Smooth muscle cell of the brain vasculature (primary cell): ENCODE measurements at regions not wholly inside any gene's neighbourhood (a gene's known extent, or its start where the extent isn't known, plus 50 kb on each side); places are given as distances from the start of the nearest gene placed in this dataset.
A peak's percentile ranks its signal among the peaks of the same experiment; 100 is the strongest.

Experiments
- DNase-seq: peaks from one replicate; pipeline ENCODE4 v3.0.0-alpha.2; 2012; ENCODE audit warnings: low read depth, low spot score

DNA sequence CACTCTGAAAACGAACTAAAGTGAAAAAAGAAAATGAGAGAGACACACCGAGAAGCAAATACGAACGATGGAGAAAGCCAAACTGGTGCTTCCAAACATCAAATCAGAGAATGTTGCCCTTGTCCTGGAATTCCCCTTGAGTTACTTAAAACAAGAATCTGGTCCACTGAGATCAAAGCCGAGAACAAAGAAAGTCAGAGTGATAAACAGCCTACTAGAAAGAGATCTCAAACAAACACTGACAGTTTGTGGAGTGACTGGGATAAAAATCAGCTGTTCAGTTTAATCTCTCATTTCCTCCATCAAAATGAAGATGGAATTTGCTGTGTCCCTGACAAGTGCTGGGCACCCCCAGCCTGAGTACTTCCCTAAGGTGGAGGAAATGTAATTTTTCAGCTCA is 582.6 kb downstream of the NR2F1-AS1 start:
- DNase-seq, result no peak

DNA sequence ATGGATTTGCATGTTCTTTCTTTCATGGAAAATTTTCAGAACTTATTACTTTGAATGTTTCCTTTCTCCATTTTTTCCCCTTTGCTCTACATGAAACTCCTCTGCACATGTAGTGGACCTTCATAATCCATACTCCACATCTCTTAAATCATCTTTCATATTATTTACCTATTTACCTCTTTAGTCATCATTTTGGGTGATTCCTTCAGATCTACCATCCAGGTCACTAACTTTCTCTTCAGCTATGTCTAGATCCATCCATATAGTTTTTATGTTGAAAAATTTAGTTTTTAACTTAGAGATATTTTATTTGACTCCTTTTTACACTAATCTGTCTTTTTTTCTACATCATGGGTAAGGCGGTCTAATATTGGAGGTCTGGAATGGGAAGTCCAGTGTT is 586.6 kb downstream of the NR2F1-AS1 start:
- DNase-seq, result no peak

DNA sequence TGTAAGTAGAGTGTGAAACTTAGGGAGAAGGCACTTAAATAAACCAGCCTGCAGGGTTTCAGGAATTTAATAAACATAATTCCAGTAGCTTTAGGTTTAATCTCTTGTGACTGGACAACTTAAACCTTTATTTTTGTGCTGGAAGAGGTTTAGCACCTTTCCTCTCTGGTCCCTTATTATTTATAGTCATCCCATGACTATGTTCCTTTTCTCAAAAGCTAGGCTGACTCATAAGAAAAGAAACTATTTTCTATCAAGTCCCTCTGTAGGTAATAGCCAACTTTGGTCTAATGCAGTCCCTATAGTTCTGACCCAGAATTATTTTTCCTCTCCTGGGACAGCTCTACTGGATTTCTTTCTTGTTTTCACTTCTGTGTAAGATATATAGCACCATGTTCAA is 588.9 kb downstream of the NR2F1-AS1 start:
- peak; percentile 6 for DNase-seq

DNA sequence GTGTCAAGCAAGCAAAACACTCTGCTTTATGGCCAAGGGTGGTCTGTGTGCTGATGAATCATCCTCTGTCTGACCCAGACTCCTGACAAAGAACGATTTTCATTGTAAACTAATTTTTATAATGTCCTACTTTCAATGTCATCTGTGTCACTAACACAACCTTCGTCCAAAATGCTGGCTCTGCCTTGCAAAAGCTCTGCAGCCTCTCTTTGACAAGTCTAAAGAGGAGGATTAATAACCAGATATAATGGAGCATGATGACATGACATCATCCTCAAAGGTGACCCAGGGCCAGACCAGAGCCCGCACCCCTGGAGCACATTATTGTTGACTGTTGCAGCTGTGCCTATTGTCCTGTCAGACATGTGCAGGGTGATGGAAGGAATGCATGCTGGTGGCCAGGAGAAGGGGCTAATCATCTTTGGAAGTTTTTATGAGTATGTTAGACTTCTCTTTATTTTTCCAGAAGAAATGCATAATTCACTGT is 589.4 kb downstream of the NR2F1-AS1 start:
- DNase-seq, result peak; percentile 55

DNA sequence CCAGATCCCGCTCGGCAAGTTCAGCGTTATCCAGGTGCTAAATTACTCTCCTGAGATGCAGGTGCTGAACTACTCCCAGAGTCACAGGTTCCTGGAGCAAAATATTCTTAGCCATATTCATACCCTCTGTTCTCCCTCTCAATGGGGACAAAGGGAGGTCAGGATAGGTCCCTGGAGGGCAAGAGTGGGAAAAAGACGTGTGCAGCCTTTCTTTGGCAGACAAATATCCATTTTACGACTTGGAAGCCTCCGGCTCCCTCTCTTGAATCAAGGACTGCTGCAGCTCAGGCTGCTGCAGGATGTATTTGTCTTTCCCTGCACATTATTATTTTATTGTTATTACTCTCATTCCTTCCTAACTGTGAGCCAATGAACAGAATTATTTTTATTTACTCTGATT is 590.2 kb downstream of the NR2F1-AS1 start:
- DNase-seq, result no peak

DNA sequence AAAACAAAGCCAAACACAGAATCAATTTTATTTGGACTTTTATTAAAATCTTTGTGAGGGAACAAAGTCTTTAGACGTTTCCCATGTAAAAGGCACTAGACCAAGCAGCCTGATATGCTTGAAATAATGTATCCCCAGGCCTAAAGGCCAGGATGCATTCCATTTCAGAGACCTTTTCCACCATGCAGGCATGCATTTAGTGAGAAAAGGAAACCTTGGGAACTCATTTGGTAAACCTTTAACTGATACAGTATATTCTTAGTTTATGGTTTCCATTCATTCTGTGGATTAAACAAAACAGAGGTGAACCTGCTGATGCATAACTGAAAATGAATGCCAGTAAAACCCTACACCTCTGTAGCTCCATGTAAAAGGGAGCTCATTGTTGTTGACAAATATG is 600.0 kb downstream of the NR2F1-AS1 start:
- DNase-seq, result no peak

DNA sequence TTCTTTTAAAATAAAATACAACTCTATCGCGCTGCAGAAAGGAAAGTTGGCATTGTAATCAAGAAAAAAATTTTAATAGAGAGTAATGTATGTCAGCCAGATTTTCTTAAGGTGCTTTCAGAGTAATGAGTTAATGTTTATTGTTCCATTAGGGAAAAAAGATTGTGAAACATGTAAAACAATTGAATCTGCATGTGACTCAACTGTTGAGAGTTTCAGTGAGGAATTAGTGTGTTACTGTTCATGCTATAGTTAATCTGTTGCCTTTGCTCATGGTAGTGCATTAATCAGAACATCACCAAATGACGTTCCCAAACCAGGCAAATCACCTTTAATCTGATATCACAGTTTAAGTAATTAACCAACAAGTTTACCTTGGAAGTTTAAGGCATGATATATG is 600.5 kb downstream of the NR2F1-AS1 start:
- DNase-seq, result no peak

DNA sequence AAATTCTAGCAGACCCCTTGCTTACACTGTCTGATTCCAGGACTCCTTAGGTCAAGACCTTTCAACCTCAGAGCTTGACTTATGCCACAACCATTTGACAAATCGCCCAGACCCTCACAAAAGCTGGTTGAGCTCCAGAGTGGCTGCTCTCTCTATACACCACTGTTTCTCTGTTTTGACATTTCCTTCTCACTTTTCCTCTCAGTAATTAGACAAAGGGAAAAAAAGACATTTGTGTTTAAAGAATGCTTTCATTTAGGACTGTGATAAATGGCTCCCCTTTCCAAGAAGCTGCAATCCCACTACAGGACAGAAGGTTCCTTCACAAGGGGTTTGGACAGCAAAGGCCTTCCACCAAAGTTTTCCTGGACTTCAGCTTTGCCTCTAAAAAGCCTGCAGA is 601.3 kb downstream of the NR2F1-AS1 start:
- no peak for DNase-seq

DNA sequence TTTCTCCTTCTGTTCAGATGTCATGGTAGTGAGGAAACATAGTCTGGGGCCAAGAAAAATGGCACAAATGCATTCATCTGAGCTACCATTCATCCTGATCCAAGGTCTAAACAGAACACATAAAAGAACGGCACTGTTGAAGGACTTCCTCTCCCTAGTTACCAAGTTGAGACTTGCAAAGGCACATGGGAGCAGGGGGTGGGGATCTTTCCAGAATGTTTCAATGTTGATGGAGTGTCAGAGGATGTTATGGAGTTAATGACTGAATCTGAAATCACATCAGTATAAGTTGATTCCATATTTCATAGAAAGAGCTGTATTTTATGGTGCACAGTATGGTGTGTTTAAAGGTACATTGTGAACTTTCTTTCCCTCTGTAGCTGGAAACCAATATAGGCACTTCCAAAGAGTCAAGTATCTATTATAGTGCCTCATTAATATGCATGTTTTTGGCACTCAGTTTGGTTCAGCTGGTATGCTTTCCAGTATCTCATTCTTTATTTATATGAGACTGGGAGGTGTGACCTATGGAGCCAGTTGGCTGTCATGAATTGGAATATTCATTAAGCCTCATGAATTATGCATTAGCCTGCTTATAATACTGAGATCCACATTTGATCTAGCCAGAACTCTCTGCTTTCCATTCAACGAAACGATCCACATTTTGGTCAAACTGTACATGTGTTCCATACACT is 603.0 kb downstream of the NR2F1-AS1 start:
- DNase-seq, result no peak

DNA sequence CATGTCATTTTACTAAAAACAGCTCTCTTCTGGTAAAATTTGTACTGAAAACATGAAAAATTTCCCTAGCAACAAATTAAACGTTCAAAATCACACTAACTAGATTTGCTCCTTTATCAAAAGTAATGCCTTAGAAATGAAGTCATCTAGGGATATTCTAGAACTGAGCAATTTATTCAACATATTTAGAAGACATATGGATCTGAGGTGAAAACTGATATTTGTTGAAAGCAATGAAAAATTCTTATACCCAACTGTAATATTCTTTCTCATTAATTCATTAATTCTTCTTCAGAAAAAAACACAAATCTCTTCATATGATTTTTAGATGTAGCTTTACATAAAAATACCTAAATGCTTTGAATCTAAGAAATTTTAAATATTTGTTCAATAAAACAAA is 604.9 kb downstream of the NR2F1-AS1 start:
- DNase-seq, result no peak

DNA sequence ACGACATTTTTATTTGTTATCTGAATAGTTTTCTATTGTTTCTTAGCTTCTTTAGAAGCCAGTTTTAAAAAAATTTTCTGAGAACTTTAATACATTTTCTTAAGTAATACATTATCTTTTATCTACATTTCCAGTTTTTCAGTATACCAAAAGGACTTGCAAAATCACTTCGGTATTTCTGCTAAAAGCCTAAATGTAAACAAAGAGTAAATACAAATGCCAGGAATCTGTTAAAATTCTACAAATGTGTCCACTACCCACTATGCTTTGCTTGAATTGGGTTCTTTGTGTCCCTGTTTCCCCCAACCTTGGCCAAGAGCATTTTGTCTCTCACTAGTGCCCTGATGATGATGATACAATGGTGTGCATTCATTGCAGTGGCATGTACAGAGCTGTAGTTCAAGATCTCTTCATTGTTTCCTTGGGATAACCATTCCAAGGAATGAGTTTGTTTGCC is 611.2 kb downstream of the NR2F1-AS1 start:
- no peak for DNase-seq

DNA sequence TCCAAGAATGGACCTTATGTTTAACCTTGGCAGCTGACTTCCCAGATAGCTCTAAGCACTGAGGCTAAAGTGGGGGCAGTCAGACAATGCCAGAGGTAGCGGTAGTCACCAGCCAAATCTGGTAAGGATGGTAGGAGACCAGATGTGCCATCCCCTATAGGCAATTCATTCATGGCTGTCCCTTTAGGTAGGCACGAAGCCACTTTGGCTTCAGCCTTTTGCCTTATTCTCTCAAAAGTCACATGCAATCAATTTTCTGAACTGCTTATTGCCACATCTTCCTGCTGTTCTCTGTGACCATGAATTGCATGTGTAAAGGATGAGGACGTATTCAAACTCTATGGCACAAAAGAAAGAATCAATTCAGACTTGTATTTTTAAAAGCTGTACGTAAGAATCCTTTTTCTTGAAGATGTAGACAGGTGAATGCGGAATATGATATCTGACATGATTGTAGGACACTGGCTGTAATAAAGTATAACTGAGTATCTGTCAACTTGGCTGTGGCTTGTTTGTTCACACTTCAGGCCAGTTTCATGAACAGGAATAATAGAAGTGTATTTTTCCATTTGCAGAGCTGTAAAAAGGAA is 611.7 kb downstream of the NR2F1-AS1 start:
- DNase-seq, result no peak

DNA sequence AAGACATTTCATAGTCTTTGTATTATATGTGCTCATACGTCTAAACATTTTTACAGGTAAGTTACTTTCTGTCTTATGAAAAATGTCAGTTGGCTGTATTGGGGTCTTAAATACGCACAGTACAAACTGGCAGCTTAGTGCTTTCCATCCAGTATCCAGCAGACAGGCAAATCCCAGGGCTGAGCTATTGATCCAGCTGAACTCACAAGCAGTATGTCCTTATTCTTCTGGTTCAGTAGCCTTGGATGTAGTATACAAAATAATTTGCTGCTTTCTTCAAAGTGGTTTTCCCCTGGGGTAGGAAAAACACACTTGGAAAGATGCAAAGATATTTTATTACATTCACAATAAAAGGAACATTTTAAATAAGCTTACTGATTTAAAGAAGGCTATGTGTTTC is 617.2 kb downstream of the NR2F1-AS1 start:
- no peak for DNase-seq

DNA sequence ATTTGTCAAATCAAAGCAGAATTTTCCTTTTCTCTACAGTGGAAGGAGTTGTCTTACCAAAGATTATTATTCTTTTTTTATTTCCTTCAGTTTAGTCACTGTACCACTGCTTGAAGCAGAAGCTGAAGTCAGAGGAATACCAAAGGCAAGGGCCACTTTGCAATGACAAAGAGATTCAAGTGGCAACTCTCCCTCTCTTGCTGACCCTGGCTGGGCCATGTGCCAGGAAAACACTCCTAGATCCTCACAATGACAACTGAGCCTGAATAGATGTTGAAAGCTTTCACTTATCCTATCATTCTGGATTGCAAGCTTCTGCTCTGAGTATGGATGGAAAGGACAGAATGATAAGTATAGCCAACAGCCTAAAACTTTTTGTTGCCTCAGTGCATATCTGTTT is 618.3 kb downstream of the NR2F1-AS1 start:
- no peak for DNase-seq

DNA sequence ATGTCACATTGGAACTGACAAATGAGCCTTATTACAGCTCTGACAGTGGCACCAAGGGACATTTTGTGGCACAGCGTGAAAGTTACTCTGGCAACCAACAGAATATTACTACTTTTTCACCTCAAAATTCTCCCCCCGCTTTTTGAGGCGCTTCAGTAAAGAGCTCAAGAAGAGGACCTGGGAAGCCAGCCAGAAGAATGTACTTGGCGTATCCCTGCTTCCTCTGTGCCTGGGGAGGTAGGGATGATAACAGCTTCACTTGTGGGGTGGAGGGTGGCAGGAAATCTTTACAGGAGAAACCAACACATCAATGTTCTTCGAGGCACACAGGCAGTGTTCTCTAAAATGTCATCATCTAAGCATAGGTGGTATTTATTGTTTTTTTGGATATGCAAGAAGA is 624.1 kb downstream of the NR2F1-AS1 start:
- no peak for DNase-seq

DNA sequence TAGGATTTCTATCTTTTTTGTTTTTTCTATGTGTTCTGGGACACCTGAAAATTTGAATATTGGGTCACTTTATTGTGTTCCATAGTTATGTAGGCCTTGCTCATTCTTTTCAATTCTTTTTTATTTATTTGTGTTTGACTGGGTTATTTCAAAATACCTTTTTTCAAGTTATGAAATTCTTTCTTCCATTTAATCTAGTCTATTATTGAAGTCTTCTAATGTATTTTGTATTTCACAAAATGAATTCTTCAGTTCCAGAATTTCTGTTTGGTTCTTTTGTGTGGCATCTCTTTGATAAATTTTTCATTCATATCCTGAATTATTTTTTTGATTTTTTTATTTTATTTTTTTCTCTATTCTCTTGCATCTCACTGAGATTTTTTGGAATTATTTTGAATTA is 628.8 kb downstream of the NR2F1-AS1 start:
- no peak for DNase-seq

DNA sequence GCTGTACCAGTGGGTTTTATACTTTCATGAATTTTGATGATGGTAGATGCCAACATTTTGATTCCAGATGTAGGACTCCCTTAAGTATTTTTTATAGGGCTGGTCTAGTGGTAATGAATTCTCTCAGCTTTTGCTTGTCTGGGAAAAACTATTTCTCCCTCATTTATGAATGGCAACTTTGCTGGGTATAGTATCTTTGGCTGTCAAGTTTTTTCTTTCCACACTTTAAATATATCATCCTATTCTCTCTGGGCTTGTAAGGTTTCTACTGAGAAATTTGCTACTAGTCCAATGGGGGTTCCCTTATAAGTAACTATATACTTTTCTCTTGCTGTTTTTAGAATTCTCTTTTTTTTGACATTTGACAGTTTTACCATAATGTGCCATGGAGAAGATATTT is 629.3 kb downstream of the NR2F1-AS1 start:
- no peak for DNase-seq

DNA sequence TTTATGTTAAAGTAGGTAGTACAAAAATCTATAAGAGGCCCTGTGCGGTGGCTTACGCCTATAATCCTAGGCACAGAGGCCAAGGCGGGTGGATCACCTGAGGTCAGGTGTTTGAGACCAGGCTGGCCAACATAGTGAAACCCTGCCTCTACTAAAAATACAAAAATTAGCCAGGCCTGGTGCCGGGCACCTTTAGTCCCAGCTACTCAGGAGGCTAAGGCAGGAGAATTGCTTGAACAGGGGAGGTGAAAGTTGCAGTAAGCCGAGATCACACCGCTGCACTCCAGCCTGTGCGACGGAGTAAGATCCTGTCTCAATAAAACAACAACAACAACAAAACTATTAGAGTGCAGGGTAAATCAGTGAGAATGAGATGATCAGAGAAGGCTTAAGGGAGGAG is 634.5 kb downstream of the NR2F1-AS1 start:
- no peak for DNase-seq

DNA sequence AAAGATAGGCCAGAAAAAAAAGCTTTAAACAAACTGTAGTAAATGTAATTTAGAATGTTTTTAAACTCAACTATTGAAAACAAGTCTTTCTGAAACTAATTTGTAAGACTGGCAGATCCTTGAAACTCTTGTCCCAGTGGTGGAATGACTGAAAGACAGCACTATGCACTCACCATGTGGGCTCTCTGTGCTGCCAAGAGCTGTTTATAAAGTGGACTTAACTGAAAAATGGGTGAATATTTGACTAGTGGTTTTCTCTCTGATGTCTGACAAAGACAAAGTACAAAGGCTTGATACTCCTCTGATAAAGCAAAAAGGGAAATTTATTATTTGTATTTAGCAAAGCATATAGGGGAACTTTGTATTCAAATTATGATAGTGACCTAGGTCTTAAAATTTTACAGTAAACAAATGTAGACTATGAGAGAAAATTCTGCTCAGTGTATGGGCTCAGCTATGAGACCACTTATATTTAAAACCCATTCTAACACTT is 635.4 kb downstream of the NR2F1-AS1 start:
- DNase-seq, result peak; percentile 54

DNA sequence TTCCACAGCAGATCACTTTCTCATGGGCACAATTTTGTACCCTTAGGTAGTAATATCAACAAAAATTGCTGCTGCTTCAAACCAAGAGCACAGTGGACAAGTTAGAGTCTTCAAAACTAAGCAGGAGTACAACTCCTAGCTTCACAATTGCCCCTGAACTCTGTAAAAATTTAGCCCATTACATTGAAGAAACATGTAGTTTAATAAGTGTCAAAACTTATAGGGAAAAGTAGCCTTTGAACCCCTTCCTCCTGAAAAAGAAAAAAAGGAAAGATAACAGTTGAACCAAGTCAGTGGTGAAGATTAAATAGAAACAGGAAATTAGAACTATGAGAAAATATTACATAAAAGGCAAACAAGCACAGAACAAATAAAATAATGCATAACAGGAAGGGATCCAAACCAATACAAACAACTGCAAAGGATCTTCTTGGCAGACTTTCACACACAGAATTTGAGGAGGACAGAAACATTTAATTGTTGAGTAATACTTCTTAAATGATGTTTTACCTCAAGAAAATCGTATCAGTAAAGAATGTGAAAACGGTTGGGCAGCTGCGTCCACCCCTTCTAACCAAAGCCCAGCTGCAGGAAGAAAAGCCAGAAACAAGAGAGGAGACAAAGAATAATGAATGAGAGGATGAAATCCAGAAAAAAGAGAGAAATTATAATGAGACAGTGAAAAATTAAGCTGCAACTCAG is 636.0 kb downstream of the NR2F1-AS1 start:
- peak; percentile 62 for DNase-seq

DNA sequence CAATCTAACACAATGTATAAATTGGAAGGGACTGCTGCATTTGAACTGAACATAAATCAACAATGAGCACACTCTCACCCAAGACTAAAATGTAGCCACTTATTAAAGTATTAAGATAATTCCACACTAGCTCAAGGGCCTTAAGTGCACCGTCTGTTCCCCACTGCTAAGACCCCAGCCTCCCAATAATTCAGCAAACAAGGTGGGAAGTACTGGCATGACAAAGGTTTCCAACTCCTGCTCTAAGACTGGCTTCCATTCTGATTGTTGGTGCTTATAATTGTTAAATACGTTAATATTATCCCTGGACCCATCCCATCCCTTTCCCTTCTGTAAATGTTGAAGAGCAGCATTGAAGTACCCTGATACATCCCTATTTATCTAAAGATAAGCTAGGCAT is 636.7 kb downstream of the NR2F1-AS1 start:
- DNase-seq, result no peak

DNA sequence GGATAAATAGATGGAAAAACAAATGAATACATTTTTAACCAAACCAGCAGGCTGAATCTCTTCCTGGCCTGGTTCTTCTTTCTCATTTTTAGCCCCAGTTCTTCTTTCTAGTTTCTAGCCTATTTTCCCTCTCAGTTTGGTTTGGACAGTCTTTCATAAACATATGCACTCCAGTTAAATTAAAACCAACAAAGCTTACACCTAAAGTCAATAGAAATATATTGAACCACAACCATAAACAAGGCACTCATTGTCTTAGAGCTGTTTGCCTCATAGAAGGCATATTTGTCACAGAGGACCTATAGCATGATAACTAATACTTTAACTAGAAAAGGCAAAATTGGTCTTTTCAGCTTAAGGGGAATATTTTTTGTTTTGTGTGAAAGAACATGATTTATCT is 638.3 kb downstream of the NR2F1-AS1 start:
- DNase-seq, result no peak

DNA sequence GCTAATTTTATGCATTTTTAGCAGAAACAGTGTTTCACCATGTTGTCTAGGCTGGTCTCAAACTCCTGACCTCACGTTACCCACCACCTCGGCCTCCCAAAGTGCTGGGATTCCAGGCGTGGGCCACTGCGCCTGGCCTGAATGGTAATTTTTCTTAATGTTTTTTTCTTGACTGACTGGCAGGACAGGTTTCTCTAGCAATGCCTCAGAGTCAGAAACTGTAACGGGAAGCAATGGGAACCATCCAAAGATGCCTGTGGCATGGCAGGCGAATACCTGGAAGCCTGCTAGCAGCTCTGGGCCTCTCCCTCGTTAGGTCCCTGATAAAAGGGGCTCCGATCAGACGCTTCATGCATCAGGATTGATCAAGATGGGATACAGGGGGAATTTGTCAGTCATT is 639.2 kb downstream of the NR2F1-AS1 start:
- DNase-seq, result no peak
